H1 (cell line): ENCODE measurements at regions not wholly inside any gene's neighbourhood (a gene's known extent, or its start where the extent isn't known, plus 50 kb on each side); places are given as distances from the start of the nearest gene placed in this dataset.

ENCODE experiments used
- ATF3 ChIP-seq: IDR thresholded peaks from 2 replicates; pipeline ENCODE4 v1.6.1; 2011; ENCODE audit warnings: low read depth, mild to moderate bottlenecking, low read length; ENCODE audit not compliant: insufficient read depth
- CBX5 ChIP-seq: fragments of 300-800, 300-1000 bp; sonication (generic); IDR thresholded peaks from 2 replicates; pipeline ENCODE4 v1.7.1; 2016; ENCODE audit warnings: antibody characterized with exemption, low read length, low read depth
- CEBPB ChIP-seq: IDR thresholded peaks from 2 replicates; pipeline ENCODE4 v1.6.1; 2012; ENCODE audit warnings: low read depth, low read length
- EP300 ChIP-seq, 2 experiments: IDR thresholded peaks; 1 replicate in 1 of 2; 2 replicates in 1 of 2; pipeline ENCODE4 v1.6.1; 2011 to 2012; ENCODE audit warnings: low read depth in 2 of 2, low read length in 2 of 2, mild to moderate bottlenecking in 2 of 2, borderline replicate concordance in 1 of 2, inconsistent platforms in 1 of 2, moderate library complexity in 1 of 2
- POLR2A ChIP-seq, 2 experiments: IDR thresholded peaks; 1 replicate in 1 of 2; 2 replicates in 1 of 2; pipeline ENCODE4 v1.6.1; 2011; ENCODE audit warnings: low read depth in 2 of 2, low read length in 2 of 2, mild to moderate bottlenecking in 2 of 2; ENCODE audit errors: control extremely low read depth in 1 of 2
- SIN3A ChIP-seq, 2 experiments: IDR thresholded peaks in 1 of 2; conservative IDR thresholded peaks in 1 of 2; 2 replicates each; pipeline ENCODE4 v1.6.1; 2011 to 2012; ENCODE audit warnings: low read length in 2 of 2, improper control_type of control experiment in 1 of 2, low read depth in 1 of 2, mild to moderate bottlenecking in 1 of 2
- SIRT6 ChIP-seq: IDR thresholded peaks from one replicate; pipeline ENCODE4 v1.7.1; 2012; ENCODE audit warnings: low read length, inconsistent platforms
- SP1 ChIP-seq: IDR thresholded peaks from 2 replicates; pipeline ENCODE4 v1.6.1; 2011; ENCODE audit warnings: low read depth, low read length
- TEAD4 ChIP-seq: IDR thresholded peaks from 2 replicates; pipeline ENCODE4 v1.6.1; 2012; ENCODE audit warnings: low read depth, low read length, inconsistent platforms, mixed read lengths
- USF2 ChIP-seq: IDR thresholded peaks from 2 replicates; pipeline ENCODE4 v1.6.1; 2011; ENCODE audit warnings: low read length, improper control_type of control experiment
- YY1 ChIP-seq: IDR thresholded peaks from 2 replicates; pipeline ENCODE4 v1.6.1; 2011; ENCODE audit warnings: low read depth, mild to moderate bottlenecking, low read length
- ZNF274 ChIP-seq: IDR thresholded peaks from 2 replicates; pipeline ENCODE4 v1.7.0; 2012; ENCODE audit warnings: low read length, borderline replicate concordance; ENCODE audit errors: extremely low read depth
- TF ChIP-seq, protein P1 (sequence below), 3 experiments: IDR thresholded peaks; 1 replicate in 2 of 3; 2 replicates in 1 of 3; pipeline versions ENCODE4 v1.5.1 to v1.6.1; 2011; ENCODE audit warnings: low read length in 3 of 3, mild to moderate bottlenecking in 3 of 3, inconsistent platforms in 2 of 3, low read depth in 1 of 3, moderate library complexity in 1 of 3; ENCODE audit not compliant: insufficient read depth in 1 of 3; ENCODE audit errors: control extremely low read depth in 1 of 3
- TF ChIP-seq, protein P2 (sequence below): IDR thresholded peaks from 2 replicates; pipeline ENCODE4 v1.6.1; 2012; ENCODE audit warnings: inconsistent platforms

DNA sequence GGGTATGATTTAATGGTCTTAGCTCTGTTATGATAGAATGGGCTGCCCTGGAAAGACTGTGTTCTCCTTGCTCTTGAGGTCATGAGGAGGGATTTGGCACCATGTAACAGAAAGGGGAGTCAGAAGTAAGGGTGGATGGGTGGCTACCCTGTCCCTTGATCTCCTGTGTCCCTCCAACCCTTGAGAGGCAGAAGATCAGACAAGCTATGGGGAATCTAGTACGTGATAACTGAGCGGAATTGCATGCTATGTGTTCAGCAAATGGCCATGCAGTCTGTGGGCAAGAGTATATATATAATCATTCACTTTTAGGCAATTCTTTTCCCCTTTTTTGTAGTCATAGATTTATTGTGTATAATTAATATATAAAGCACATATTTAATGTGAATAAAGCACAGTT is 174.9 kb downstream of the SEC23IP start:
- TF ChIP-seq SIRT6 (no peak), YY1 (no peak), CBX5 (no peak), TEAD4 (no peak), POLR2A (IDR thresholded peaks at IDR 0.05; ENCODE audit: control extremely low read depth in 1 of 2, low read depth in 2 of 2, low read length in 2 of 2) (no peak), ZNF274 (no peak), USF2 (no peak), EP300 (IDR thresholded peaks at IDR 0.05; ENCODE audit: borderline replicate concordance in 1 of 2, low read depth in 2 of 2, low read length in 2 of 2) (no peak), CEBPB (no peak), ATF3 (no peak), SIN3A (conservative IDR thresholded peaks at IDR 0.05 in 1 of 2, IDR thresholded peaks at IDR 0.05 in 1 of 2; ENCODE audit: low read depth in 1 of 2, low read length in 2 of 2) (no peak), SP1 (no peak)
- TF ChIP-seq, protein P1, sequence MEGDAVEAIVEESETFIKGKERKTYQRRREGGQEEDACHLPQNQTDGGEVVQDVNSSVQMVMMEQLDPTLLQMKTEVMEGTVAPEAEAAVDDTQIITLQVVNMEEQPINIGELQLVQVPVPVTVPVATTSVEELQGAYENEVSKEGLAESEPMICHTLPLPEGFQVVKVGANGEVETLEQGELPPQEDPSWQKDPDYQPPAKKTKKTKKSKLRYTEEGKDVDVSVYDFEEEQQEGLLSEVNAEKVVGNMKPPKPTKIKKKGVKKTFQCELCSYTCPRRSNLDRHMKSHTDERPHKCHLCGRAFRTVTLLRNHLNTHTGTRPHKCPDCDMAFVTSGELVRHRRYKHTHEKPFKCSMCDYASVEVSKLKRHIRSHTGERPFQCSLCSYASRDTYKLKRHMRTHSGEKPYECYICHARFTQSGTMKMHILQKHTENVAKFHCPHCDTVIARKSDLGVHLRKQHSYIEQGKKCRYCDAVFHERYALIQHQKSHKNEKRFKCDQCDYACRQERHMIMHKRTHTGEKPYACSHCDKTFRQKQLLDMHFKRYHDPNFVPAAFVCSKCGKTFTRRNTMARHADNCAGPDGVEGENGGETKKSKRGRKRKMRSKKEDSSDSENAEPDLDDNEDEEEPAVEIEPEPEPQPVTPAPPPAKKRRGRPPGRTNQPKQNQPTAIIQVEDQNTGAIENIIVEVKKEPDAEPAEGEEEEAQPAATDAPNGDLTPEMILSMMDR (IDR thresholded peaks at IDR 0.05; ENCODE audit: control extremely low read depth in 1 of 3, insufficient read depth in 1 of 3, low read depth in 1 of 3, low read length in 3 of 3) = no peak
- TF ChIP-seq, protein P2, sequence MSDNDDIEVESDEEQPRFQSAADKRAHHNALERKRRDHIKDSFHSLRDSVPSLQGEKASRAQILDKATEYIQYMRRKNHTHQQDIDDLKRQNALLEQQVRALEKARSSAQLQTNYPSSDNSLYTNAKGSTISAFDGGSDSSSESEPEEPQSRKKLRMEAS = no peak
